ENCODE measurements at regions not wholly inside any gene's neighbourhood (a gene's known extent, or its start where the extent isn't known, plus 50 kb on each side); places are given as distances from the start of the nearest gene placed in this dataset.
"Not testable (repeated sequence)": the region's sequence is repeated elsewhere in the genome, so short reads cannot be mapped to it uniquely, and the experiment has no call there.

- Histone ChIP-seq H3K79me1 (replicated peaks; ENCODE audit: low read length, poor library complexity, severe bottlenecking) (no peaks in the 10 kb centered on the region), H3K9ac (ENCODE audit: low read length) (no peak overlapping the region), H2AFZ (ENCODE audit: low read depth, low read length) (no peak overlapping the region), H3K4me3 (ENCODE audit: insufficient read depth in 1 of 2, low read depth in 1 of 2, low read length in 2 of 2) (no peak overlapping the region), H3K9me3 (ENCODE audit: control insufficient read depth, low read length) (no peaks in the 10 kb centered on the region), H3K27me3 (ENCODE audit: control insufficient read depth in 1 of 2, insufficient read depth in 1 of 2, low read length in 2 of 2) (no peaks in the 10 kb centered on the region), H4K91ac (ENCODE audit: low read length) (no peak overlapping the region), H3K36me3 (ENCODE audit: control insufficient read depth in 1 of 2, insufficient read depth in 2 of 2, low read depth in 1 of 2, low read length in 2 of 2) (no peaks in the 10 kb centered on the region), H2AK5ac (ENCODE audit: low read length, severe bottlenecking) (no peak overlapping the region), H3K4me2 (ENCODE audit: low read length, poor library complexity, severe bottlenecking) (no peak overlapping the region), H3K27ac (ENCODE audit: low read length, poor library complexity, severe bottlenecking) (no peak overlapping the region), H3K4ac (ENCODE audit: low read depth in 1 of 2, low read length in 2 of 2) (no peak overlapping the region), H2BK120ac (ENCODE audit: low read depth, low read length) (no peak overlapping the region), H3K4me1 (ENCODE audit: control insufficient read depth, insufficient read depth, low read depth, low read length) (no peaks in the 10 kb centered on the region), H4K8ac (ENCODE audit: low read length) (no peak overlapping the region), H2BK15ac (ENCODE audit: low read depth, poor library complexity, severe bottlenecking) (no peak overlapping the region), H2BK5ac (ENCODE audit: low read depth, low read length, poor library complexity, severe bottlenecking) (no peak overlapping the region), H2BK12ac (ENCODE audit: low read length in 2 of 2) (no peak overlapping the region), H3K23ac (ENCODE audit: low read length in 2 of 2) (no peak overlapping the region), H3K14ac (ENCODE audit: low read length in 2 of 2) (no peak overlapping the region), H3K18ac (ENCODE audit: low read depth in 1 of 2, low read length in 2 of 2) (no peak overlapping the region)
- DNase-seq: no peak
Observed at GRCh38 chr11:91495837-91496236, 728.8 kb upstream of the FAT3 start.

DNA sequence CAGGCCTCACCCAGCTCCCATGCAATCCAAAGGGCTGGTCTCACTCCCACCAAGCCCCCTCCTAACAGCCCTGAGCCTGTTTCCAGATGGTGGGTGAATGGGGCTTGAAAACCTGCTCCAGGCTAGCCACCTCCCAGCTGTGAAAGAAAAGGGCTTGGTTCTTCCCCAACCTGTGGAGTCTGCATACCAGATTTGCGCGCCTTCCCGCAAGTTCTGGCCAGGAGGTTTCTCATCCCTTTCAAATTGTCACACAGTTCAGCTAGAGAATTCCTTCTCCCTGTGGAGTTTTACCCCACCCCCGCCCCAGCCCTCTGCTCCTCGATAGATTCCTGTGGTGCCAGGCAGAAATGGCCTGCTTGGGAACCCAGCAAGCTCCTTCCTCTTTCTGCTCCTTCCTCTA, 734.6 kb upstream of the FAT3 start:
- no peak overlapping the region for H4K8ac ChIP-seq (ENCODE audit: low read length)
- no peak overlapping the region for H2BK120ac ChIP-seq (ENCODE audit: low read depth, low read length)
- H3K4me2 ChIP-seq (ENCODE audit: low read length, poor library complexity, severe bottlenecking): no peak overlapping the region
- no peak overlapping the region for H2BK15ac ChIP-seq (ENCODE audit: low read depth, poor library complexity, severe bottlenecking)
- no peak overlapping the region for H2AFZ ChIP-seq (ENCODE audit: low read depth, low read length)
- H3K27ac ChIP-seq (ENCODE audit: low read length, poor library complexity, severe bottlenecking): no peak overlapping the region
- 75% methylated on average over 5 of the region's 5 CpGs for WGBS
- H3K4me1 ChIP-seq (ENCODE audit: control insufficient read depth, insufficient read depth, low read depth, low read length): no peaks in the 10 kb centered on the region
- H3K4me3 ChIP-seq (ENCODE audit: insufficient read depth in 1 of 2, low read depth in 1 of 2, low read length in 2 of 2): no peak overlapping the region
- H3K23ac ChIP-seq (ENCODE audit: low read length in 2 of 2): no peak overlapping the region
- H3K18ac ChIP-seq (ENCODE audit: low read depth in 1 of 2, low read length in 2 of 2): no peak overlapping the region
- H3K79me1 ChIP-seq (replicated peaks; ENCODE audit: low read length, poor library complexity, severe bottlenecking): no peaks in the 10 kb centered on the region
- no peak for DNase-seq
- no peak overlapping the region for H2BK5ac ChIP-seq (ENCODE audit: low read depth, low read length, poor library complexity, severe bottlenecking)
- no peak overlapping the region for H2AK5ac ChIP-seq (ENCODE audit: low read length, severe bottlenecking)
- H3K9me3 ChIP-seq (ENCODE audit: control insufficient read depth, low read length): peaks cover 13% of the 10 kb centered on the region
- no peak overlapping the region for H2BK12ac ChIP-seq (ENCODE audit: low read length in 2 of 2)
- H3K4ac ChIP-seq (ENCODE audit: low read depth in 1 of 2, low read length in 2 of 2): no peak overlapping the region
- H4K91ac ChIP-seq (ENCODE audit: low read length): no peak overlapping the region
- H3K36me3 ChIP-seq (ENCODE audit: control insufficient read depth in 1 of 2, insufficient read depth in 2 of 2, low read depth in 1 of 2, low read length in 2 of 2): no peaks in the 10 kb centered on the region
- H3K27me3 ChIP-seq (ENCODE audit: control insufficient read depth in 1 of 2, insufficient read depth in 1 of 2, low read length in 2 of 2): no peaks in the 10 kb centered on the region
- no peak overlapping the region for H3K14ac ChIP-seq (ENCODE audit: low read length in 2 of 2)
- no peak overlapping the region for H3K9ac ChIP-seq (ENCODE audit: low read length)

DNA sequence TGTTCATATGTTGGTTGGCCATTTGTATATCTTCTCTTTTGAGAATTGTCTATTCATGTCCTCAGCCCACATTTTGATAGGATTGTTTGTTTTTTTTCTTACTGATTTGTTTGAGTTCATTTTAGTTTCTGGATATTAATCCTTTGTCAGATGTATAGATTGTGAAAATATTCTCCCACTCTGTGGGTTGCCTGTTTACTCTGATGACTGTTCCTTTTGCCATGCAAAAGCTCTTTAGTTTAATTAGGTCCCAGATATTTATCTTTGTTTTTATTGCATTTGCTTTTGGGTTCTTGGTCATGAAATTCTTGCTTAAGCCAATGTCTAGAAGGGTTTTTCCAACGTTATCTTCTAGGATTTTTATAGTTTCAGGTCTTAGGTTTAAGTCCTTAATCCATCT, 740.7 kb upstream of the FAT3 start:
- not testable (repeated sequence) for H2BK12ac ChIP-seq (ENCODE audit: low read length in 2 of 2); H2AK5ac ChIP-seq (ENCODE audit: low read length, severe bottlenecking); H3K36me3 ChIP-seq (ENCODE audit: control insufficient read depth in 1 of 2, insufficient read depth in 2 of 2, low read depth in 1 of 2, low read length in 2 of 2); H2BK120ac ChIP-seq (ENCODE audit: low read depth, low read length); H3K18ac ChIP-seq (ENCODE audit: low read depth in 1 of 2, low read length in 2 of 2); H3K4me2 ChIP-seq (ENCODE audit: low read length, poor library complexity, severe bottlenecking); H3K4me3 ChIP-seq (ENCODE audit: insufficient read depth in 1 of 2, low read depth in 1 of 2, low read length in 2 of 2); H2AFZ ChIP-seq (ENCODE audit: low read depth, low read length); H3K23ac ChIP-seq (ENCODE audit: low read length in 2 of 2); H4K8ac ChIP-seq (ENCODE audit: low read length); H3K79me1 ChIP-seq (replicated peaks; ENCODE audit: low read length, poor library complexity, severe bottlenecking); H4K91ac ChIP-seq (ENCODE audit: low read length); H3K4me1 ChIP-seq (ENCODE audit: control insufficient read depth, insufficient read depth, low read depth, low read length); H2BK15ac ChIP-seq (ENCODE audit: low read depth, poor library complexity, severe bottlenecking); DNase-seq; H2BK5ac ChIP-seq (ENCODE audit: low read depth, low read length, poor library complexity, severe bottlenecking); H3K27ac ChIP-seq (ENCODE audit: low read length, poor library complexity, severe bottlenecking); H3K9ac ChIP-seq (ENCODE audit: low read length); H3K14ac ChIP-seq (ENCODE audit: low read length in 2 of 2); H3K27me3 ChIP-seq (ENCODE audit: control insufficient read depth in 1 of 2, insufficient read depth in 1 of 2, low read length in 2 of 2); H3K4ac ChIP-seq (ENCODE audit: low read depth in 1 of 2, low read length in 2 of 2)
- H3K9me3 ChIP-seq (ENCODE audit: control insufficient read depth, low read length): peaks cover 22% of the 10 kb centered on the region
- WGBS: no CpG with 5 or more reads among the region's 1 CpG

DNA sequence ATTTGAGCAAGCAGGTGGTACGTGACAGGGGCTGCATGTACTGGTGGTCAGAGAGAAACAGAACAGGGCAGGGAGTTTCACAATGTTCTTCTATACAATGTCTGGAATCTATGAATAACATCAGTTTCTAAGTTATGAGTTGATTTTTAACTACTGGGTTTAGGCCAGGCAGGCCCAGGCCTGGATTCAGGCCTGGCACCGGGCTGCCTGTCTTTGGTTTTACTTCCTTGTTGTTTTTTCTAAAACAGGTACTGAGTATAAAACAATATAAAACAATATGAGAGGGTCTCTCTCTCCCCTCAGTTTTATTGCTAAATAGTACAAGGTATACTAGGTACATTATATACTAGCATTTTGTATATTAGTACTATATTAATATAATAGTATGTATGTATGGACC, 742.7 kb upstream of the FAT3 start:
- WGBS: no CpG with 5 or more reads among the region's 2 CpGs
- H3K4me2 ChIP-seq (ENCODE audit: low read length, poor library complexity, severe bottlenecking); H3K23ac ChIP-seq (ENCODE audit: low read length in 2 of 2); DNase-seq; H2BK5ac ChIP-seq (ENCODE audit: low read depth, low read length, poor library complexity, severe bottlenecking); H3K4me3 ChIP-seq (ENCODE audit: insufficient read depth in 1 of 2, low read depth in 1 of 2, low read length in 2 of 2); H3K36me3 ChIP-seq (ENCODE audit: control insufficient read depth in 1 of 2, insufficient read depth in 2 of 2, low read depth in 1 of 2, low read length in 2 of 2); H3K14ac ChIP-seq (ENCODE audit: low read length in 2 of 2); H2AFZ ChIP-seq (ENCODE audit: low read depth, low read length); H3K79me1 ChIP-seq (replicated peaks; ENCODE audit: low read length, poor library complexity, severe bottlenecking); H2AK5ac ChIP-seq (ENCODE audit: low read length, severe bottlenecking); H3K4me1 ChIP-seq (ENCODE audit: control insufficient read depth, insufficient read depth, low read depth, low read length); H2BK12ac ChIP-seq (ENCODE audit: low read length in 2 of 2); H3K27me3 ChIP-seq (ENCODE audit: control insufficient read depth in 1 of 2, insufficient read depth in 1 of 2, low read length in 2 of 2); H2BK120ac ChIP-seq (ENCODE audit: low read depth, low read length); H3K18ac ChIP-seq (ENCODE audit: low read depth in 1 of 2, low read length in 2 of 2); H3K4ac ChIP-seq (ENCODE audit: low read depth in 1 of 2, low read length in 2 of 2); H4K8ac ChIP-seq (ENCODE audit: low read length); H3K9ac ChIP-seq (ENCODE audit: low read length); H4K91ac ChIP-seq (ENCODE audit: low read length); H2BK15ac ChIP-seq (ENCODE audit: low read depth, poor library complexity, severe bottlenecking): not testable (repeated sequence)
- Histone ChIP-seq H3K27ac (ENCODE audit: low read length, poor library complexity, severe bottlenecking) (peak overlapping the region; percentile 52), H3K9me3 (ENCODE audit: control insufficient read depth, low read length) (peaks cover 40% of the 10 kb centered on the region)

Measured in mesenchymal stem cell (in vitro differentiated cells and primary cell).